HT-29 (cell line): ENCODE measurements at regions not wholly inside any gene's neighbourhood (a gene's known extent, or its start where the extent isn't known, plus 50 kb on each side); places are given as distances from the start of the nearest gene placed in this dataset.

Source experiments
- DNase-seq: peaks from one replicate; pipeline ENCODE4 v3.0.0-alpha.2; 2015; ENCODE audit warnings: low spot score

DNA sequence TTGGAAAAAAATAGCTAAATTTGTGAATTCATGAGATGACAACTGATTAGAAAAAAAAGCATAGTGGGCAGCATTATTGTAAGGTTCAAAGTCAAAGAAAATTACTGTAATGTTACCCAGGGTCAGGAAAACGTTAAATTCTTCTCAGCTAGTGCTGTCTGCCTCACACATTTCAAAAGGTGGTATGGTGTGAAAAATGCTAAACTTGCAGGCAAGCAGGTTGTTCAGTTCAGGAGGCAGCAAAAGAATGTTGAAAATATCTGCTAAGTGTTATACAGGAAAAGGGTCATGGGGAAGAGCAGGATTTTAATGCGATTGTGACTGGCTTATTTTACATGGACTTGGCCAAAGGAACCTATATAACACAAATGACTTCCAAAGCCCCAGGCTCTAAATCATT lies 232.5 kb upstream of the NDST3 start:
- no peak for DNase-seq

DNA sequence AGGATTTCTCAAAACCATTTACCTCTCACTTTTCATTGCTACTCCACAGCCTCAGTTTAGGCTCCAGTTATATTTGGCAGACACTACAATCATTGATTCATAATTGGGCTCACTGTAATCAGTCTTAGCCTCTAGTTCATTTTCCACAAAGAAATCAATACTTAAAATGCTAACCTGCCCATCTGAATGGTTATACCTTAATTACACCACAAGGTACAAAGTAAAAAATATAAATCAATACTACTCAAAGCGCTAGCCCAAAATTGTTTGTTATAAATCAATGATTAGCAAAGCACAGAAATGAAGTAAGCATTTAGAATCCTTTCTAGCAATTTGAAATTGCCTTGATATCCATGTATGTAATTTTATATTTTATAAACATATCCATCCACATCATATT lies 222.6 kb upstream of the NDST3 start:
- DNase-seq: no peak

DNA sequence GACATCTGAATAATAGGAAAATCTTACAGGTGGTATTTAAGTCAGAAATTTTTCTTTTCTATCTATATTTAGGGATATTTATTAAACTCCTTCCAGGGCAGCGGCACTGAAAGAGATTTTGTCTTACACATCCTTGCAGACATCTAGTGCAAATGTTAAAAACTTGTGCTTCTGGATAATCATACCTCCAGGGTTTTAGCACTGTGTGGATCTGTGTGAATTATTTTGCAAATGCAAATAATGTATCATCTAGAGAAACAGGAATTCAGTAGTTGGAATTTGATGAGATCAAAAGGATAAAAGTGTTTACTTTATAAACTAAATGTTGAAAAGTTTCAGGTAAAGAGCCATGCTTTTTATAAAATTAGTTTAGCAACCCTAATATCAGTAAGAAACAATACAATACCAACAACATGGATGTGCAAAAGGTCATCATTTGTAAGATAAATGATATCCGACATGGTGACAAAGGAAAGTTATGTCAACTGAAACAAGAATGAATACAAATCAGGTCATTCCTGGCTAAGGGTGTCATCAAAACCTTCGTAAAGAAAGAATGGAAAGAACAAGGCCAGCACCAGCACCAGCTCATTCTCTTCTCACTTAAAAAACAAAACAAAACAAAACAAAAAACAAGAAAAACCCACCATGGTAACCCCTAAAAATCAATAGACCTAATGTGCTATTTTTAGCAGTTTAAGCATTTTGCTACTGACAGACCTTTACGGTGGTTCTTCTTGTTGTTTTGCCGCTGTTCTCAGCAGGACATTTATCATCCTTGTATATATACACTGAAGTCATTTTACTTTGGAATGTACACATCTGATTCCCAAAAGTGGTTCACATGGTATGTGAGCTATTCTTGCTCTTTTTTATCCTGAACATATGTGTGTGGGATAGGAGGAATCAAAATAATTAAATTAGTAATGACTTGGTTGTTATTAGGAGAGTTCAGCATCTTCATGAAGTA lies 219.7 kb upstream of the NDST3 start:
- no peak for DNase-seq

DNA sequence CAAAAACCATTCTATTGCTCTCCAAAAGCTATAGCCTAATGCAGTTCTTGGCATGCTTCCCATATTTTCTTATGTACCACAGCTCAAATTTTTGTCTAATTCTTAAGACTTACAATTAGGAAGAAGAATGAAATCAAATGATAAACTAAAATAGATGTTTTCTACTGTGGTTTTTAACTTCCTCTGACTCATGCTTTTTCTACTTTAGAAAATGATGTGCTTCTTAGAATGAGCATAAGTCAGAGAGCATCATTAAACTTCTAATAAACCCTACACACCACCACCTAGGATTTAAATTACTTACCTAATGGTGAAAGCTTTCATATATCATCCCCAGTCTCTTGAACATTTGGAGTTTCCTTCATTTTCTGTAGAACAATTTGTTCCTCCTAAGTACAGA lies 217.0 kb upstream of the NDST3 start:
- no peak for DNase-seq

DNA sequence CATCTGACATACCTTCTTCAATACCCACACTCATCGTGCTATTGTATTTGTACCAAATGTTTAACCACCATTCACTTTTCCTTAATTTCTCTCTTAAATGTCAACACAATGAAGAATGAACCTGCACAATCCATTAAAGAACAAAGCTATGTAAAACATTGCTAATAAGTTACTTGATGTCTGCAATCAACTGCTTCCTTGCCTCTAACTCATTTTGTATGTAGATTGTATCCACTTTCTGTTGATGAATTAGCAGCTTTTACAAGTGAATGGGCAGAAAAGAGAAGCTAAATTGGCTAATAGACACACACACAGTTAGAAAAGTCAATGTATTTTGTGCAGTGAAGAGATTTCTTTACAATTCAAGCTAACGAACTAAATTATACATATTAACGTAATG lies 212.5 kb upstream of the NDST3 start:
- no peak for DNase-seq

DNA sequence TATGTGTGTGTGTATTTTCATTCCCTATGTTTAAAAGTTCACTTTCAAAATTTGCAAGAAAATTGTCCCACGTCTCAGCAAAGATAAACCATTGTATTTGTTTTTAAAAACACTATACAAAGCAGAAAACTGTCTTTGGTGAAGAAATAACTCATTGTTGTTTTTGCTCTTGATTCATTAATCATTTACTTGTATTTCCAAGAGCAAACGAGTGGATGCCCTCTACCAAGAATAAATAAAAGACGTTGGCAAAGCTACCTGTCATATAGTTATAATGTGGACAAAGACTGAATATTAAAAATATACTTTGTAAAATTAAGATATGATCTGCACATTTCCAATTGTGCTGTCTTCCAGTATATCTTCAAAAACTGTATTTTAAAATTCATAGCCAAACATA lies 210.9 kb upstream of the NDST3 start:
- DNase-seq: no peak

DNA sequence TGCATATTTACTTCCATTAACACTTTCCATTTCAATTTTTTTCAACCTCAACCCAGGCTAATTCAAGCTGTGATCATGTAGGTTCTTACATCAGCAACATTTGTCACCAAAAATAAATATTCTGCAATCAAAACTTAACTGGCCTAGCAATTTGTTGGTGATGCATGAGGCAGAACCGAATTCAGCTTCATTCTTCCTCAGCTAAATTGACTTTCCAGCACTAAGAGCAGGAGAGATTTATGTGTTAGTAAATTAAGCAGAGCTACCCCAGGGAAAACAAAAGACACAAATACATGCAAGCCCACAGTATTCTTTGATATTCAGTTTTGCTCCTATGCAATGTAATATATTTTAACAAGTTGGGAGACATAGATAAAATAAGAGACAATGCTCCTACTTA lies 208.7 kb upstream of the NDST3 start:
- no peak for DNase-seq

DNA sequence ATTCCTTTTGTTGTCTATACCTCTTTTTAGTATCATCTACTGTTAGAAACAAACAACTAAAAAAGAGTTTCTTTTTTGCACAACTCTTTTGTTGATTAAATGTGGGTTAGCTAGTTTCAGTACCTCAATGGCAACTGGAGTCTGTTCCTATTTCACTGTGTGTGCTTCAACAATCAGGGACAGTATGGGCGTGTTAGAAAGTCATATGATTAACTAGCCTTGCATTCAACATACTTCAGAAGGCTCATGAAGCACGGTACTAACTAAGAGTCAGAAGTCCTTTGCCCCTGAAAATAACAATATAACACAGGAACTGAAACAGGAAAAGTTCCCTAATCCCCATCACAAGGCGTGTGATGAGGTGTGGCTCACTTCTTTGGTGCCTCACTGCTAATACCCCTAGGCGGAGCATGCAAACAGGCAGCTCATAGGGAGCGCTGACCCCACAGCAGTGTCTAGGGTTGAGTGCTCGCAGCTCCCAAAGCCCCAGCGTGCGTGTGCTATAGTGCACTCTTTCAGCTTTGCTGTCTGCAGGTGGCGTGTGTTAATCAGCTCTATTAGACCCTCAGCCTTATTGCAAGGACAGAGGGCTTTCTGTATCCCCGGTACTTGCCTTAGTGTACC lies 203.1 kb upstream of the NDST3 start:
- no peak for DNase-seq

DNA sequence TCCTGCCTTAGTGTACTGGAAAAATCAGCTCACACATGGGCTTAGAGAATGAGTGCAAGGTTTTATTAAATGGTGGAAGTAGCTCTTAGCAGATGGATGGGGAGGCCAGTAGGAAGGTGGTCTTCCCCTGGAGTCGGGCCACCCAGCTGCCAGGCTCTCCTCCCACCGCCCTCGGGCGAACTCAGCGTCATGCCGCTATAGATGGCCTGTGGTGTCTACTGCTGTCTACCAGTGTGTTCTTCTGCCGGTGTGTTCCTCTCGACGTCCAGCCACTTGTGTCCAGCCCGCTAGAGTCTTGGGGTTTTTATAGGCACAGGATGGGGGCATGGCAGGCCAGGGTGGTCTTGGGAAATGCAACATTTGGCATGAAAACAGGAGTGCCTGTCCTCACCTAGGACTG lies 198.7 kb upstream of the NDST3 start:
- no peak for DNase-seq

DNA sequence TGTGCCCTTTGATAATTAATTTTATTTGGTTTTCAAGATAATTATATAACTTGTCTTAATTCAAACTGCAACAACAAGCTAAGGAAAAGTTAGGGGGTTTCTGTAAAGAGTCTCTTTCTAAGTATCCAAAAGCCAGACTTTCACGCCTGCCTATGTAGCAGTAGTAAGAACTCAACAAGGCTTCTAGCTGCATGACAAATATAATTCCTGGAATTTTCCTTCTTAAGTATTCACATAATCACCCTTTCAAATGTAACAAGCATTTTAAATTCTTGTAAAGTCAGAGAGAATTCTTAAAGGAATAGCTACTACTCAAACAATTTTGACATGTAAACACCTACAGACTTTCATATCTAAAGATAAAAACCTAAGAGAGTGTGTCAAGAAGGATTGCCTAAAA lies 189.7 kb upstream of the NDST3 start:
- no peak for DNase-seq

DNA sequence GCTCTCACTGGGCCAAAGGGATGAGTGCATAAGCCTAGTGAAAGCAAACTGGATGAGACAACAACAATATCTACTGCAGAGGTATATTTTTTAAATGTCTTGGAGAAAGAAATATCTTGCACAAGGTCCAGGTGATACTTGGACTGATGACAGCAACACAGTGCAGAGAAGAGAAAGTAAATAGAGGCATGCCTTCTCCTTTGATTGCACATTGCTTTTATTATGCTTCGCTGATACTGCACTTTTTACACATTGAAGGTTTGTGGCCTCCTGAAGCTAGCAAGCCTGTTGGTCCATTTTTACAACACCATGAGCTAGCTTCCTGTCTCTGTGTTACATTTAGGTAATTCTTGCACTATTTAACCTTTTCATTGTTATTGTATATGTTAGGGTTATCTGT lies 189.0 kb upstream of the NDST3 start:
- no peak for DNase-seq

DNA sequence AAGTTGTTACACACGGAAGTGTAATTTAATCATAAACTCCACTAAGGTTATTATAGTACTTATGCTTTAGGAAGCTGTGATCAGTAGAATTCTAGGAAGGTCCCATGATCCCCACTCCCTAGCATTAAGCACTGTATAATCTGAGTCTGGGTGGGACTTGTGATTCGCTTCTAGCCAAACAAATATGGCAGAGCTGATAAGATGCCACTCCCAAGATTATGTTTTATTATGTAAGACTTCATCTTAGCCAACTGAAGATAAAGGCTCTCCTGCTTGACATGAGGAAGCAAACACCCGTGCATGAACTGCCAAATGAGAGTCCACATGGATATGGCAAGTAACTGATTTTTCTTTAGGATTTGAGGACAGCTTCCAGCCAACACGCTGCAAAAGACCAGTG lies 186.4 kb upstream of the NDST3 start:
- DNase-seq: no peak

DNA sequence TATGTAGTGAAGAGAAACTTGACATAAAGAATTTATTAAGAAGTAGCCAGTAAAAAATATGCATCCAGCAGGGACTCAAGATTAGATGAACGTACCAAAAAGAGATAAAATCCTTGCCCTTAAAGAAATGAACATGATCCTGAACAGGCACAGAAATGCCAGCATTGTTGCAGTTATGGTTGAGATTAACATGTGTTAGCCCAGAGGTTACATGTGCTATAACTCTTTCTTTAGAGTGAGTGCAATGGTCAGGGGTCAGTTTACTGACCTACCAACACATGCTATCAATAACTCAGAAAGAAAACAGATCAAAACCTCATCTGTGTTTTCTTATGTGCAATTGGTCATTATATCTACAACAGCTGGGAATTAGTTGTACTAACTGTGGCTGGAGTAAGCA lies 166.1 kb upstream of the NDST3 start:
- no peak for DNase-seq

DNA sequence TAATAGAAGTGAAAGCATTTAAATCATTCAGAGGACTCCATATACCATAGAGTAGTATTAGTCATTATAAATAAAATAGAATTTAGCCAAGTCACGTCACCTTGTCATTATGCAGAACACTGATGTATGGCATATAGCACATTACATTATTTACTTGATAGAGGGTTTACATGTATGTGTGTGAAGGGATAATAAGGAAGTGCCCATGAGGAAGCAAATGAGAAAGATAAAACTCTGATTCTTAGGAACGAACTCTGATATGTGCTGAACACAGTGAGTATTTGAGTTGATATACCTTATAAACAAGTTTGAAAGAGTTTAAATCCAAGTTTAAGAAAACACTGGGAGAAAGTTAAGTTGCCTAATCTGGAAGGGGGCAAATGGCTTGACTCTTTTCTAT lies 160.5 kb upstream of the NDST3 start:
- no peak for DNase-seq

DNA sequence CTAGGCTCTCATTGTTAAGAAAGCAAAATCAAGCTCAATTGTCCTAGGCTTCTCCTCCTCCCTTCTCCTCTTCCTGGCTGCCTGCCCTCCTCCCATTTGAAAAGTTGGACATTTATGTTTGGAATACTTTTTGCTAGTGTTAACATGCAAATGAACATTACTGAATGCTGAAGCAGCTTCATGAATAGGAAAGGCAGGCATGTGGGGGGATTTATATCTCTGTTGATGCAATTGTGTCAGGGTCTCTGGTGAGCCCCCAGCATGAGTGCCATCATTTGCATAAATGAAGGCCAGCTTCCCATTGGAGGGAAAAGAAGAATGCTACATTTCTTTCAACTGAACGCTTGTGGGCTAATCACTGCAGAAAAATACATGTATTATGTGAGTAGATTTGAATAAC lies 160.1 kb upstream of the NDST3 start:
- no peak for DNase-seq

DNA sequence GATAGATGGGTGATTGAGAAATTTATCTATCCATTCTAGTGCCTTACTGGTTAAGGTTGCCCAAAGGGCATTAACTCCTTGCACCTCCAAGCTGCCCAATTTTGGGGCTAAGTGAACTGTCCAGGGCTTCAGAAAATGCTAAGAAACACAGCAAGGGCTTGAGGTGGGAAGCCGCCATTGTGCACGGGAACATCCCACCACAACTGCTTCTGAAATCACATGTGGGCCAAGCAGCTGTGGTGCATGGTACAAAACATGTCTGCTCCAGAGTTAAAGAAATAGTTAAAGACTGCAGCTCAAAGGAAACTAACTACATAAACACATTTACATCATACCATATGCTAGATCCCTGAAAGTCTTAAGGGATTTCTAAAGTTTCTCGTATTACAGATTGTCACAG lies 144.3 kb upstream of the NDST3 start:
- DNase-seq: no peak

DNA sequence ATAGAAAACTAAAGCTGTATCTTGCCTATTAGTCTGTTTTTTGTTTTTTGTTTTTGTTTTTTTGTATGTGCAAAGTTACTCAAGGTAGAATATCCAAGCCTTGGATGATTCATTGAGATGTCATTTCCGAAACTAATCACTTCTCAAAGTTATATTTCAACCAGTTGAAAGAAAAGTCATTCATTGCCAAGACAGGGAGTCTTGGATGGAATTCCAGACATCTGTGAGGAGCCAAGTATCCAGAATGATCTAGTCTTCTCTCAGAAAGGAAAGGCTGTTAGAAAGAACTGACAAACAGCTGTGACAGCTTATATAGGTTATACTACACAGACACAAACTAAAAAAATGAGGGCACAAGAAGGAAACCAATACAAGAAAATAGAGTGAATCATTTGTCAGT lies 141.1 kb upstream of the NDST3 start:
- no peak for DNase-seq

DNA sequence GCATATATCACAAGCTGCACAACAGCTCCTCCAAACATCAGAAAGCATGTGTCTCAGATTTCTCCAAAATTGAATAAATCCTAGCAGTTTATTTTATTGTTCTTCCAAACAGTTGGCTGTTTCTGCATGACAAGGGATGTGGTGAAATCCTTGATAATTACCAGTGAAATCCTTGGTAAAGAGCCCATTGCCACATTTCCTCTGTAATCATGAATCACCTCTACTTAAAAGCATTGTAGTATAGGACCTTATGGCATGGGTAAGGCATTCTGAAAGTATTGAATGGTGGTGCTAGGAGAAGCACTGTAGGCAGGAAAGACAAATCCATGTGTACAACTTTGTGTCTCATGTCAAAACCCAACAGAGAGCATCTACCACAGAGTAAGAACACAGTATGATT lies 135.8 kb upstream of the NDST3 start:
- no peak for DNase-seq

DNA sequence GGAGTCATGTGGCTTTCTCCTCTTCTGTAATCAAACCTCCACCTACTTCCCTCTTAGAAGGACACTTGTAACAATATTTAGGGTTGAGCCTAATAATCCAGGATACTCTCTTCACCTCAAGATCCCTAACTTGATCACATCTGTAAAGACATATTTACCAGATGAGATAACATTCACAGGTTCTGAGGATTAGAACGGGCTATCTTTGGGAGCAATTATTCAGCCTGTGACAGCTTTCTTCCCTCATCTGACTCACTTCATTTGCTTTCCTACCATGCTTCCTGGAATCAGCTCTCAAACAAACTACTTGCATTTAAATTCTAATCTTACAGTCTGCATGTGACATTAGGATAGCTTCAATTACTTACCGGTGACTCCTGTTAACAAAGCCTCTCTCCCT lies 133.5 kb upstream of the NDST3 start:
- DNase-seq: peak; percentile 3

DNA sequence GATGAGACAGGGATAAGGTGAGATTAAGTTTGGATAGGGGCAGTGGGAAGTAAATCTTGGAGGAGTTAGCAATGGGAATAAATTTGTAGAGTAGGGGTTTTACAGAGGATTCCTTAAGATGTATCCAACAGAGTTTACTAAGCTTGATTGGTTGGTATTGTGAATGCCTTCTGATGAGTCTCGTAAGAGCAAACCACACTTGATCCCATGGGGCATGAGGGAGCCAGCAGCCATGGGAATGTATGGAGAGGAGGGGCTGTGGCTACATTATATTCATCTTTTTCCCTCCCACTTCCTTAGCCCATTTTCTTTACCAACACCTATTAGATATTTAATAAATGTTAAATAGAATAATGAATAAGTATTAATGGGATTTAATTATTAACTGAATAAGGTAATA lies 126.6 kb upstream of the NDST3 start:
- no peak for DNase-seq

DNA sequence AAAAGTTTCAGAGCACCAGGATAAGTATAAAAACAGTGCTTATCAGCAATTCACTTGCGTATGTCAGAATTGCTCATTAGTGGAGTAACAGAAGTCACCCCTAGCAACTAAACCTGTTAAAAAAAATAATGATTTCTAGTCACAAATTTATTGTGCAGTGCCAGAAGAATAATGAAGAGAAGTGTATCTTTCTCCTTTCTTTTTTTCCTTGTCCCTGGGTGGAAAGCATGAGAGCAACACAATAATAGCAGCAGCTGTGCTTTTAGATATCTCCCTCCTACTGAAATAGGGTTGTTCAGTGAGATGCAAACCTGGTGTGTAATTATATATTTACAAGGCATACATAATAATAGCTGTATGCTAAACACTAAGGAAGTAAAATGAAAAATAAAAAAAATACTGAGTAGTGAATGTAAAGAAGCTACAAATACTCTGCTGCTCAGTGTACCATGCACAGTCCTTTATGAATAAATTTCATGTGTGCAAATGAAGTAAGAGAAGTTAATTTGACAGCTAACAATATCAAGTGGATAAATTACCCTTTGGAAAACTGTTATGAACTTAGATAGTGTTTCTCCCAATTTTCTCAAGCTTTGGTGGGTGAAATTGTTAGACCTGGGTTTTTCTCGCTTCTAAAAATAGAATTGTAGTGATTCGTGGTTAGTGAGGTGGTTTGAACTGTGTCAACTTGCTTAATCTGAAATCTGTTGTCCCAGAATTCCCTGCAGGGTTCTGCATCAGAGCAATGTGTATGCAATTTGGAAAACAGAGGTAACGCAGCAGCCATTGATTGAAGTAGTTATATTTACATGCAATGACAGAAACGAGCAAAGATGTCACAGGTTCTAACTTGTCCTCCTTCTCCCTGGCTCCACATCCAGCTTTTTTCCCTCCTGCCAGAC lies 125.7 kb upstream of the NDST3 start:
- DNase-seq: no peak

DNA sequence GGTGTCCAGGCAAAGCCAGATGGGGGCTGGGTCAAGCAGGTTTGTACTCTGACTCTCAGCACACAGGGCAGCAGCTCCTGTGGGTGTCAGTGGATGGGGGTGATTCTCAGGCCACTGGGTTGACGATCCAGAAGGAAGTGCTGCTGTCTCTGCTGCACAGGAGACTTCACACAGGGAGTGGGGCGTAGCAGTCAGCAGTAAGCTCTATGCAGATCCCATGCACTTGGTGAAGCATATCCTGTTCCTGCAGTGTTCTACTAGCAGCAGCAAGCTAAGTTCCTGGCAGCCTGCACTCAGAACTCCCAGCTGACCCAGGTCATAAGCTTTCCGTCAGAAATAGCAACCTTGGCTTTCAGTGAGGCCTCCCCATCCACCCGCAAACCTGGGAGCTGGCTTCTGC lies 117.6 kb upstream of the NDST3 start:
- no peak for DNase-seq
